T-helper 17 cell (primary cell): ENCODE measurements at regions not wholly inside any gene's neighbourhood (a gene's known extent, or its start where the extent isn't known, plus 50 kb on each side); places are given as distances from the start of the nearest gene placed in this dataset.

ENCODE experiments used
- ATAC-seq: fragments of 150-1000 bp; cut with Tn5 transposase; 2 replicates; pipeline ENCODE4 v1.10.0; 2021; ENCODE audit warnings: mild to moderate bottlenecking, moderate library complexity
- DNase-seq, 3 donors: peaks; one replicate each; pipeline versions ENCODE4 v3.0.0 to v3.0.0-alpha.2; 2020 to 2021
- H3K9me3 ChIP-seq: one replicate; pipeline ENCODE4 v1.7.0; 2013; ENCODE audit warnings: low read length, mild to moderate bottlenecking; ENCODE audit not compliant: control insufficient read depth, poor library complexity, severe bottlenecking
- H3K27ac Mint-ChIP-seq: one replicate; pipeline ENCODE4 v1.8.0; 2022; ENCODE audit warnings: mild to moderate bottlenecking, moderate library complexity, mixed read lengths
- H3K27me3 Mint-ChIP-seq: one replicate; pipeline ENCODE4 v1.8.0; 2022; ENCODE audit warnings: mixed read lengths
- H3K36me3 Mint-ChIP-seq: one replicate; pipeline ENCODE4 v1.8.0; 2022; ENCODE audit warnings: low read depth, mixed read lengths
- H3K4me1 Mint-ChIP-seq: one replicate; pipeline ENCODE4 v1.8.0; 2022; ENCODE audit warnings: mild to moderate bottlenecking, mixed read lengths
- H3K4me3 Mint-ChIP-seq: one replicate; pipeline ENCODE4 v1.8.0; 2022; ENCODE audit warnings: mild to moderate bottlenecking, moderate library complexity, mixed read lengths

GRCh38 chr2:121165038-121165542, 119.9 kb downstream of the TFCP2L1 start:
- no peak for DNase-seq
- no peak for ATAC-seq
- Mint-ChIP-seq H3K4me3 (no peak overlapping the region), H3K36me3 (peaks cover 2% of the 10 kb centered on the region), H3K27ac (no peak overlapping the region), H3K4me1 (no peaks in the 10 kb centered on the region), H3K27me3 (peaks cover 4% of the 10 kb centered on the region)
- no peaks in the 10 kb centered on the region for H3K9me3 ChIP-seq
